ENCODE measurements at regions not wholly inside any gene's neighbourhood (a gene's known extent, or its start where the extent isn't known, plus 50 kb on each side); places are given as distances from the start of the nearest gene placed in this dataset.

GRCh38 chr9:698954-699353 lies 142.5 kb upstream of the DMRT1 start:
- TF ChIP-seq RFX5 (IDR thresholded peaks at IDR 0.05) (no peak), ZSCAN20 (CRISPR knock-in tag; IDR thresholded peaks at IDR 0.05) (no peak), MYC (IDR thresholded peaks at IDR 0.05; ENCODE audit: borderline replicate concordance, low read length) (no peak), POLR2A (IDR thresholded peaks at IDR 0.05; ENCODE audit: low read length) (no peak), BHLHE40 (IDR thresholded peaks at IDR 0.05; ENCODE audit: low read depth, low read length) (no peak), KDM1A (IDR thresholded peaks at IDR 0.05; ENCODE audit: low read depth) (no peak), CEBPB (IDR thresholded peaks at IDR 0.05) (no peak), USF2 (IDR thresholded peaks at IDR 0.05) (no peak), POLR2AphosphoS2 (conservative IDR thresholded peaks at IDR 0.05; ENCODE audit: low read length) (no peak), PBX3 (IDR thresholded peaks at IDR 0.05) (no peak), ELK1 (IDR thresholded peaks at IDR 0.05; ENCODE audit: low read depth, low read length) (no peak), CTCF (IDR thresholded peaks at IDR 0.05) (no peak), KDM5A (IDR thresholded peaks at IDR 0.05) (no peak)

All from A549 (cell line).